ENCODE measurements at regions not wholly inside any gene's neighbourhood (a gene's known extent, or its start where the extent isn't known, plus 50 kb on each side); places are given as distances from the start of the nearest gene placed in this dataset.

GRCh38 chr4:117420948-117421347, 335.6 kb upstream of the TRAM1L1 start:
- TF ChIP-seq GABPA (IDR thresholded peaks at IDR 0.05; ENCODE audit: low read depth) (no peak), SIN3A (IDR thresholded peaks at IDR 0.05; ENCODE audit: borderline replicate concordance, low read depth, low read length) (no peak), CTCF (IDR thresholded peaks at IDR 0.05) (no peak), NRF1 (IDR thresholded peaks at IDR 0.05; ENCODE audit: low read depth, low read length) (no peak)

All from SK-N-SH (cell line).